Superior temporal gyrus (tissue), 1 donor: ENCODE measurements at regions not wholly inside any gene's neighbourhood (a gene's known extent, or its start where the extent isn't known, plus 50 kb on each side); places are given as distances from the start of the nearest gene placed in this dataset.

Source experiments
- DNase-seq: peaks from one replicate; pipeline ENCODE4 v3.0.0-alpha.2; 2016; ENCODE audit errors: extremely low spot score

- no peak for DNase-seq
These were observed 261.7 kb downstream of the ETAA1 start for GRCh38 chr2:67658820-67659219.

- DNase-seq: no peak
These were observed 263.0 kb downstream of the ETAA1 start for GRCh38 chr2:67660015-67660602.

- no peak for DNase-seq
These were observed 263.7 kb downstream of the ETAA1 start for GRCh38 chr2:67660871-67661270.

GRCh38 chr2:67662222-67662621 lies 265.1 kb downstream of the ETAA1 start:
- no peak for DNase-seq

GRCh38 chr2:67663776-67664175 lies 266.6 kb downstream of the ETAA1 start:
- DNase-seq: no peak

- no peak for DNase-seq
These were observed 269.4 kb downstream of the ETAA1 start for GRCh38 chr2:67666386-67667053.

GRCh38 chr2:67667054-67667908 lies 270.1 kb downstream of the ETAA1 start:
- DNase-seq: no peak

GRCh38 chr2:67668538-67668937 lies 271.4 kb downstream of the ETAA1 start:
- no peak for DNase-seq

- no peak for DNase-seq
These were observed 272.0 kb downstream of the ETAA1 start for GRCh38 chr2:67669168-67669567.

GRCh38 chr2:67669766-67670165 lies 272.6 kb downstream of the ETAA1 start:
- no peak for DNase-seq

- DNase-seq: no peak
These were observed 273.6 kb downstream of the ETAA1 start for GRCh38 chr2:67670747-67671183.

GRCh38 chr2:67671464-67672450 lies 274.6 kb downstream of the ETAA1 start:
- DNase-seq: no peak

GRCh38 chr2:67674668-67675067 lies 277.5 kb downstream of the ETAA1 start:
- no peak for DNase-seq

- DNase-seq: no peak
These were observed 287.9 kb downstream of the ETAA1 start for GRCh38 chr2:67684991-67685390.

- no peak for DNase-seq
These were observed 289.1 kb downstream of the ETAA1 start for GRCh38 chr2:67686254-67686653.

GRCh38 chr2:67689186-67689585 lies 292.1 kb downstream of the ETAA1 start:
- no peak for DNase-seq

- DNase-seq: no peak
These were observed 292.5 kb downstream of the ETAA1 start for GRCh38 chr2:67689651-67690050.

- no peak for DNase-seq
These were observed 297.3 kb downstream of the ETAA1 start for GRCh38 chr2:67694445-67694844.

GRCh38 chr2:67701011-67701410 lies 303.9 kb downstream of the ETAA1 start:
- no peak for DNase-seq

GRCh38 chr2:67702284-67702683 lies 305.2 kb downstream of the ETAA1 start:
- DNase-seq: no peak

- DNase-seq: no peak
These were observed 305.8 kb downstream of the ETAA1 start for GRCh38 chr2:67702937-67703336.

GRCh38 chr2:67706082-67706481 lies 308.9 kb downstream of the ETAA1 start:
- DNase-seq: no peak
